ENCODE measurements at regions not wholly inside any gene's neighbourhood (a gene's known extent, or its start where the extent isn't known, plus 50 kb on each side); places are given as distances from the start of the nearest gene placed in this dataset.
"Not testable (repeated sequence)": the region's sequence is repeated elsewhere in the genome, so short reads cannot be mapped to it uniquely, and the experiment has no call there.

- Histone ChIP-seq H3K9me3 (ENCODE audit: control insufficient read depth in 5 of 5, low read length in 5 of 5) (no peaks in the 10 kb centered on the region), H3K27ac (ENCODE audit: low read depth, low read length) (no peak overlapping the region), H3K4me3 (ENCODE audit: low read depth in 1 of 5, low read length in 5 of 5) (no peak overlapping the region), H3K27me3 (ENCODE audit: control insufficient read depth in 5 of 5, insufficient read depth in 4 of 5, low read length in 5 of 5) (no peaks in the 10 kb centered on the region), H3K9ac (ENCODE audit: low read length in 5 of 5) (no peak overlapping the region), H3K4me1 (ENCODE audit: control insufficient read depth in 5 of 5, insufficient read depth in 5 of 5, low read length in 5 of 5) (no peaks in the 10 kb centered on the region), H3K36me3 (ENCODE audit: control insufficient read depth in 5 of 5, insufficient read depth in 5 of 5, low read length in 5 of 5) (no peaks in the 10 kb centered on the region)
Observed at GRCh38 chr20:12079490-12079889, 161.8 kb downstream of the BTBD3 start.

GRCh38 chr20:12083269-12083668, 165.6 kb downstream of the BTBD3 start:
- H3K36me3 ChIP-seq (ENCODE audit: control insufficient read depth in 5 of 5, insufficient read depth in 5 of 5, low read length in 5 of 5): no peaks in the 10 kb centered on the region
- no peak overlapping the region for H3K4me3 ChIP-seq (ENCODE audit: low read depth in 1 of 5, low read length in 5 of 5)
- no peak overlapping the region for H3K27ac ChIP-seq (ENCODE audit: low read depth, low read length)
- no peaks in the 10 kb centered on the region for H3K9me3 ChIP-seq (ENCODE audit: control insufficient read depth in 5 of 5, low read length in 5 of 5)
- H3K9ac ChIP-seq (ENCODE audit: low read length in 5 of 5): no peak overlapping the region
- H3K4me1 ChIP-seq (ENCODE audit: control insufficient read depth in 5 of 5, insufficient read depth in 5 of 5, low read length in 5 of 5): no peaks in the 10 kb centered on the region
- H3K27me3 ChIP-seq (ENCODE audit: control insufficient read depth in 5 of 5, insufficient read depth in 4 of 5, low read length in 5 of 5): no peaks in the 10 kb centered on the region

- H3K27ac ChIP-seq (ENCODE audit: low read depth, low read length): no peak overlapping the region
Observed at GRCh38 chr20:12084482-12084881, 166.8 kb downstream of the BTBD3 start.

GRCh38 chr20:12086359-12086758, 168.7 kb downstream of the BTBD3 start:
- Histone ChIP-seq H3K27ac (ENCODE audit: low read depth, low read length) (no peak overlapping the region), H3K9me3 (ENCODE audit: control insufficient read depth in 5 of 5, low read length in 5 of 5) (no peaks in the 10 kb centered on the region), H3K4me3 (ENCODE audit: low read depth in 1 of 5, low read length in 5 of 5) (no peak overlapping the region), H3K36me3 (ENCODE audit: control insufficient read depth in 5 of 5, insufficient read depth in 5 of 5, low read length in 5 of 5) (no peaks in the 10 kb centered on the region), H3K4me1 (ENCODE audit: control insufficient read depth in 5 of 5, insufficient read depth in 5 of 5, low read length in 5 of 5) (peaks cover 0 to 2% (median 0%) of the 10 kb centered on the region in 5 donors), H3K27me3 (ENCODE audit: control insufficient read depth in 5 of 5, insufficient read depth in 4 of 5, low read length in 5 of 5) (no peaks in the 10 kb centered on the region), H3K9ac (ENCODE audit: low read length in 5 of 5) (no peak overlapping the region)

More at GRCh38 chr20:12084482-12084881, 166.8 kb downstream of the BTBD3 start:
- Histone ChIP-seq H3K4me3 (ENCODE audit: low read depth in 1 of 5, low read length in 5 of 5) (no peak overlapping the region), H3K4me1 (ENCODE audit: control insufficient read depth in 5 of 5, insufficient read depth in 5 of 5, low read length in 5 of 5) (no peaks in the 10 kb centered on the region), H3K9ac (ENCODE audit: low read length in 5 of 5) (no peak overlapping the region), H3K36me3 (ENCODE audit: control insufficient read depth in 5 of 5, insufficient read depth in 5 of 5, low read length in 5 of 5) (no peaks in the 10 kb centered on the region), H3K27me3 (ENCODE audit: control insufficient read depth in 5 of 5, insufficient read depth in 4 of 5, low read length in 5 of 5) (no peaks in the 10 kb centered on the region), H3K9me3 (ENCODE audit: control insufficient read depth in 5 of 5, low read length in 5 of 5) (no peaks in the 10 kb centered on the region)

DNA sequence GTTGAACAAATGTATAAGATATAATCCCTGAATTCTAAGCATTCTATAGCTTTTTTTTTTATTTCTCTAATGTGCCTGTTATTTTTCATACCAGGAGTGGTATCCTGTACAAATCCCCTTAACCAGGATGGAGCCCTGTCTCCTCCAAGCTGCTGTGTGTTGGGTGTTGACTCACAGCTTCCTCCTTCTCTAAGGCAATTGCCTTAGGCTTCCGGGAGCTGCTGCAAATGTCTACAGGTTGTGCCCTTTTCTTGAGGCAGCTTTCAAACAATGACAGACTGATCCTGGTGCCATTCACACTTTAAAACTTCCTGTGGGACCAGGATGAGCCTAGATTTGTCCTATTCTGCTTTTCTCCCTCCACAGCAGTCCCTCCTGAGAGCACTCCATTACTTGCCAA, 173.2 kb downstream of the BTBD3 start:
- Histone ChIP-seq H3K27ac (ENCODE audit: low read depth, low read length) (no peak overlapping the region), H3K9ac (ENCODE audit: low read length in 5 of 5) (no peak overlapping the region), H3K9me3 (ENCODE audit: control insufficient read depth in 5 of 5, low read length in 5 of 5) (no peaks in the 10 kb centered on the region), H3K36me3 (ENCODE audit: control insufficient read depth in 5 of 5, insufficient read depth in 5 of 5, low read length in 5 of 5) (no peaks in the 10 kb centered on the region), H3K4me1 (ENCODE audit: control insufficient read depth in 5 of 5, insufficient read depth in 5 of 5, low read length in 5 of 5) (peaks cover 0 to 2% (median 0%) of the 10 kb centered on the region in 5 donors), H3K27me3 (ENCODE audit: control insufficient read depth in 5 of 5, insufficient read depth in 4 of 5, low read length in 5 of 5) (no peaks in the 10 kb centered on the region), H3K4me3 (ENCODE audit: low read depth in 1 of 5, low read length in 5 of 5) (no peak overlapping the region)

DNA sequence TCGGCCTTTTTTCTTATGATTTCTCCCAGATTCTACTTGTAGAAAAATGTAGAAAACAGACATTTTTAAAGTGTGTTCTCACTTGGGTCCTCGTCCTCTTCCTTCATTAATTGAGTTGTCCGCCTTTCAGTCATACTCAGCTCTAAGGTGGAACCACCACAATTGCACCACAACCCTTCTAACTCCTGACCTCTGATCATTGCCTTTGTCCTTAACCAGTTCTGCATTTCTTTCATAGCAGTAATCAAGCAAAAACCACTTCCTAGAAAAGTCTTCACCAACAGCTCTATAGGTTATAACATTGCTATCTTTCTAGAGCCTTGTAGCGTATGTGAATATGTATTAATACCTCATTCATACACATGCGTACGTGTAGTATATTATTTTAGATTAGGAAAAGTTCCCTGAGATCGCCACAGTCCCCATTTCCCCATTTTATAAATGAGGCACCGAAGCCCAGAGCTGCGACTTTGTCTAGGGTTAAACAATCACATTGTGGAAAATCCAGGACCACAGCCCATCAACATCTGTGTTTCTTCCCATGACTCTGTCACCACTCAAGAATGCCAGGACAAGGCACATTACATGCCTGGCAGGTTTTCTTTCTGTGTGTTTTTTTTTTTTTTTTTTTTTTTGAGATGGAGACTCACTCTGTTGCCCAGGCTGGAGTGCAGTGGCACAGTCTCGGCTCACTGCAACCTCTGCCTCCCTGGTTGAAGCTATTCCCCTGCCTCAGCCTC, 175.5 kb downstream of the BTBD3 start:
- Histone ChIP-seq H3K27ac (ENCODE audit: low read depth, low read length) (no peak overlapping the region), H3K9ac (ENCODE audit: low read length in 5 of 5) (no peak overlapping the region), H3K36me3 (ENCODE audit: control insufficient read depth in 5 of 5, insufficient read depth in 5 of 5, low read length in 5 of 5) (no peaks in the 10 kb centered on the region), H3K4me1 (ENCODE audit: control insufficient read depth in 5 of 5, insufficient read depth in 5 of 5, low read length in 5 of 5) (peaks cover 0 to 2% (median 0%) of the 10 kb centered on the region in 5 donors), H3K27me3 (ENCODE audit: control insufficient read depth in 5 of 5, insufficient read depth in 4 of 5, low read length in 5 of 5) (no peaks in the 10 kb centered on the region), H3K4me3 (ENCODE audit: low read depth in 1 of 5, low read length in 5 of 5) (no peak overlapping the region), H3K9me3 (ENCODE audit: control insufficient read depth in 5 of 5, low read length in 5 of 5) (no peaks in the 10 kb centered on the region)

DNA sequence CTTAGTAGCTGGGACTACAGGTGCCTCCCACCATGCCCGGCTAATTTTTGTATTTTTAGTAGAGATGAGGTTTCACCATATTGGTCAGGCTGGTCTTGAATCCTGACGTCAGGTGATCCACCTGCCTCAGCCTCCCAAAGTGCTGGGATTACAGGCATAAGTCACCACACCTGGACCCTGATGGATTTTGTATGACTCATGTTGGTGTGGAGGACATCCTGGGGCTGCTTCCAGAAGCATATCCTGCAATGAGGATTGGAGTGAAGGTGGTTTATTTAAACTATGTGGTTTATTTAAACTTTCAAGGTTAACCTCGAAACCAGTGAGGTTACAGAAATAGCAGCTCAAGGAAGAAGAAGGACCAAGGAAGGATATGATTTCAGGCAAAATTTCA, 176.1 kb downstream of the BTBD3 start:
- not testable (repeated sequence) for H3K4me3 ChIP-seq (ENCODE audit: low read depth in 1 of 5, low read length in 5 of 5); H3K36me3 ChIP-seq (ENCODE audit: control insufficient read depth in 5 of 5, insufficient read depth in 5 of 5, low read length in 5 of 5); H3K27me3 ChIP-seq (ENCODE audit: control insufficient read depth in 5 of 5, insufficient read depth in 4 of 5, low read length in 5 of 5); H3K4me1 ChIP-seq (ENCODE audit: control insufficient read depth in 5 of 5, insufficient read depth in 5 of 5, low read length in 5 of 5); H3K9me3 ChIP-seq (ENCODE audit: control insufficient read depth in 5 of 5, low read length in 5 of 5); H3K27ac ChIP-seq (ENCODE audit: low read depth, low read length); H3K9ac ChIP-seq (ENCODE audit: low read length in 5 of 5)

GRCh38 chr20:12095180-12095920, 177.7 kb downstream of the BTBD3 start:
- no peak overlapping the region for H3K27ac ChIP-seq (ENCODE audit: low read depth, low read length)
- H3K9me3 ChIP-seq (ENCODE audit: control insufficient read depth in 5 of 5, low read length in 5 of 5): no peaks in the 10 kb centered on the region
- H3K36me3 ChIP-seq (ENCODE audit: control insufficient read depth in 5 of 5, insufficient read depth in 5 of 5, low read length in 5 of 5): no peaks in the 10 kb centered on the region
- peaks cover 0 to 2% (median 0%) of the 10 kb centered on the region in 5 donors for H3K4me1 ChIP-seq (ENCODE audit: control insufficient read depth in 5 of 5, insufficient read depth in 5 of 5, low read length in 5 of 5)
- no peaks in the 10 kb centered on the region for H3K27me3 ChIP-seq (ENCODE audit: control insufficient read depth in 5 of 5, insufficient read depth in 4 of 5, low read length in 5 of 5)
- no peak overlapping the region for H3K9ac ChIP-seq (ENCODE audit: low read length in 5 of 5)
- no peak overlapping the region for H3K4me3 ChIP-seq (ENCODE audit: low read depth in 1 of 5, low read length in 5 of 5)

DNA sequence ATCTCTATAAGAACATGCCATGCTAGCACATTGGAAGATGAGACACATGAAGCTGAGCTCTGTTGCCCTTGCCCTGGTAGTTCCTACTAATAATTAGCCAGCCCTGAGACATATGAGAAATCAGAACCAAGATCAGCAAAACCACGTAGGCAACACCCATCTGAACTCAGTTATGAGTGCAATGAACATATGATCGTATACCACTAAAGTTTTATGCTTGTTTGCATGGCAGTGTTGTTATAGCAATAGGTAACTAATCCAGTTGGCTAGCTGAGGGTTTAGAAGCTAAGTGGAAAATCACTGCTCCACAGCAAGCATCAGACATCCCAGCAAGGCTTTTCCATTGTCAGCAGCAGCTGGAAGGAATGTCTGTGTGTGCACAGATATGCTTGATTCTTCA, 180.7 kb downstream of the BTBD3 start:
- Histone ChIP-seq H3K9ac (ENCODE audit: low read length in 5 of 5) (no peak overlapping the region), H3K36me3 (ENCODE audit: control insufficient read depth in 5 of 5, insufficient read depth in 5 of 5, low read length in 5 of 5) (no peaks in the 10 kb centered on the region), H3K27me3 (ENCODE audit: control insufficient read depth in 5 of 5, insufficient read depth in 4 of 5, low read length in 5 of 5) (no peaks in the 10 kb centered on the region), H3K4me1 (ENCODE audit: control insufficient read depth in 5 of 5, insufficient read depth in 5 of 5, low read length in 5 of 5) (no peaks in the 10 kb centered on the region), H3K27ac (ENCODE audit: low read depth, low read length) (no peak overlapping the region), H3K9me3 (ENCODE audit: control insufficient read depth in 5 of 5, low read length in 5 of 5) (no peaks in the 10 kb centered on the region), H3K4me3 (ENCODE audit: low read depth in 1 of 5, low read length in 5 of 5) (no peak overlapping the region)

- no peak overlapping the region for H3K9ac ChIP-seq (ENCODE audit: low read length in 5 of 5)
- H3K27me3 ChIP-seq (ENCODE audit: control insufficient read depth in 5 of 5, insufficient read depth in 4 of 5, low read length in 5 of 5): no peaks in the 10 kb centered on the region
- H3K9me3 ChIP-seq (ENCODE audit: control insufficient read depth in 5 of 5, low read length in 5 of 5): peaks cover 0 to 7% (median 0%) of the 10 kb centered on the region in 5 donors
- no peak overlapping the region for H3K27ac ChIP-seq (ENCODE audit: low read depth, low read length)
- H3K4me3 ChIP-seq (ENCODE audit: low read depth in 1 of 5, low read length in 5 of 5): no peak overlapping the region
- H3K36me3 ChIP-seq (ENCODE audit: control insufficient read depth in 5 of 5, insufficient read depth in 5 of 5, low read length in 5 of 5): no peaks in the 10 kb centered on the region
- H3K4me1 ChIP-seq (ENCODE audit: control insufficient read depth in 5 of 5, insufficient read depth in 5 of 5, low read length in 5 of 5): peaks cover 0 to 12% (median 6%) of the 10 kb centered on the region in 5 donors
Observed at GRCh38 chr20:12108846-12109245, 191.2 kb downstream of the BTBD3 start.

All from subcutaneous abdominal adipose tissue (tissue), 5 donors.